Smooth muscle cell of the brain vasculature (primary cell): ENCODE measurements at regions not wholly inside any gene's neighbourhood (a gene's known extent, or its start where the extent isn't known, plus 50 kb on each side); places are given as distances from the start of the nearest gene placed in this dataset.
A peak's percentile ranks its signal among the peaks of the same experiment; 100 is the strongest.
"Not testable (repeated sequence)": the region's sequence is repeated elsewhere in the genome, so short reads cannot be mapped to it uniquely, and the experiment has no call there.

ENCODE experiments used
- DNase-seq: peaks from one replicate; pipeline ENCODE4 v3.0.0-alpha.2; 2012; ENCODE audit warnings: low read depth, low spot score

- no peak for DNase-seq
These were observed 167.3 kb upstream of the PGRMC2 start for GRCh38 chr4:128454881-128455280.

GRCh38 chr4:128454281-128454871 is 166.8 kb upstream of the PGRMC2 start:
- DNase-seq, result peak; percentile 81

- no peak for DNase-seq
These were observed 164.8 kb upstream of the PGRMC2 start for GRCh38 chr4:128452415-128452814.

GRCh38 chr4:128451270-128451905 is 163.8 kb upstream of the PGRMC2 start:
- DNase-seq, result no peak

GRCh38 chr4:128450326-128451120 is 162.9 kb upstream of the PGRMC2 start:
- no peak for DNase-seq

- DNase-seq, result no peak
These were observed 161.6 kb upstream of the PGRMC2 start for GRCh38 chr4:128449251-128449650.

GRCh38 chr4:128444544-128445302 is 157.1 kb upstream of the PGRMC2 start:
- DNase-seq, result no peak

- DNase-seq, result no peak
These were observed 153.3 kb upstream of the PGRMC2 start for GRCh38 chr4:128440923-128441322.

GRCh38 chr4:128437023-128437422 is 149.4 kb upstream of the PGRMC2 start:
- not testable (repeated sequence) for DNase-seq

- DNase-seq, result not testable (repeated sequence)
These were observed 141.5 kb upstream of the PGRMC2 start for GRCh38 chr4:128429023-128429613.

- no peak for DNase-seq
These were observed 140.8 kb upstream of the PGRMC2 start for GRCh38 chr4:128428397-128428796.

- DNase-seq, result peak; percentile 29
These were observed 140.3 kb upstream of the PGRMC2 start for GRCh38 chr4:128427832-128428366.

- DNase-seq, result no peak
These were observed 137.2 kb upstream of the PGRMC2 start for GRCh38 chr4:128424527-128425497.

GRCh38 chr4:128422296-128422695 is 134.7 kb upstream of the PGRMC2 start:
- DNase-seq, result not testable (repeated sequence)

- DNase-seq, result no peak
These were observed 129.3 kb upstream of the PGRMC2 start for GRCh38 chr4:128416921-128417320.

GRCh38 chr4:128410037-128410436 is 122.4 kb upstream of the PGRMC2 start:
- no peak for DNase-seq

GRCh38 chr4:128403586-128403985 is 116.0 kb upstream of the PGRMC2 start:
- no peak for DNase-seq

GRCh38 chr4:128394778-128395177 is 107.2 kb upstream of the PGRMC2 start:
- no peak for DNase-seq

- DNase-seq, result no peak
These were observed 105.6 kb upstream of the PGRMC2 start for GRCh38 chr4:128393101-128393704.
